Stimulated activated CD8-positive, alpha-beta memory T cell treated with anti-CD3 and anti-CD28 coated beads, Interleukin-7, amount 100 ng/mL, for 4 hours (primary cell): ENCODE measurements at regions not wholly inside any gene's neighbourhood (a gene's known extent, or its start where the extent isn't known, plus 50 kb on each side); places are given as distances from the start of the nearest gene placed in this dataset.

Source experiments
- DNase-seq, 2 donors: peaks; one replicate each; pipeline ENCODE4 v3.0.0-alpha.2; 2020; ENCODE audit warnings: low read depth in 2 of 2

DNA sequence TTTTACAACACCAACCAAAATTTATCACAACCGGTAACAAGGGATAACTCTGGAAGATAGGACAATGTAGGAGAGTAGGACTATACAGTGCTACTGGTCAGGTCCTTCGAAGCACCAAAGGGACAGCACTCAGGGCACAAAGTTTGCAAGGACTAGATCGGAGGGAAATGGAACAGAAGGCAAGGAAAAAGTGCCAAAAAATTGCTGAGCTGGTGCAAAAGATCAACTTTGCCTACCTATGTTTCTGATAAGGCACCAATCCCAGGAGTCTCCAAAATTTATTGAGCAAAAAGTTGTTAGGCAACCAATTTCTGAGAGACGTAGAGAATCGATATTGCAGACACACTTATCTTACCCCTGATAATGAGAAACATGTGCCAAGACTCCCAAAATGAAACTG lies 160.0 kb upstream of the PLEKHA5 start:
- DNase-seq: no peak

DNA sequence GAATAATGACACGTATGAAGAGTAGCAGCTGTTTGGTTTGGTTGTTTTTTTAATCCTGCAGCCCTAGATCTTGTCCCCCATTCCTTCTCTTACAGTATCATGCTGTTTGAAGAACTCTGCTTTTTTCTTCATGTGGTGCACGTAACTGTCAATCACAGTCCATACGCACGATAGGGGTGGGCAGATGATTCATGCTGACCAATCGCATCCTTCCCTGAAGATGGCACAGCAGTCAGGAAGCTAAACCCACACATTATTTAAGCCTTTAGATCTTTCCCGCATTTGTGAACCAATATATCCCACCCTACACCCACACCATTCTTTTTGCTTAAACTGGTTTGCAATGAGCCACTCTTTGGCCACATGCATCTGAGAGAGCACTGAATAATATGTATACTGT lies 158.9 kb upstream of the PLEKHA5 start:
- DNase-seq: no peak

DNA sequence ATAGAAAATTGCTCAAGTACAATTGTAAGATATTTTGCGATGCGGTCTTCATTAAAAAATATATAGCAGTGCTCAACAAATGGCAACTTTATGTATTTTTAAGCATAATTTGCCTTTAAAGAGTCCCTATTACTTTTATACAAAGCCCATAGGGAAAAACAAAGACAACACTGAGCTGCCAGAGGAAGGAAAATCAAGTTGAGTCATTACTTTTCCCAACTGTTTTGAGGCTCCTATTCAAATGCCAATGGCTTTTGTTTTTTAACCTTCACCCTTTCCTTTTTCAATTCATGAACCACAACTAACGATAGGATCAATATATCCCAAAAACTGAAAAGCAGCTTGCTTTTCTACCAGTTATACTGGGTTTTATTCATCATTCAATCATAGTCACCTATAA lies 157.6 kb upstream of the PLEKHA5 start:
- DNase-seq: no peak

DNA sequence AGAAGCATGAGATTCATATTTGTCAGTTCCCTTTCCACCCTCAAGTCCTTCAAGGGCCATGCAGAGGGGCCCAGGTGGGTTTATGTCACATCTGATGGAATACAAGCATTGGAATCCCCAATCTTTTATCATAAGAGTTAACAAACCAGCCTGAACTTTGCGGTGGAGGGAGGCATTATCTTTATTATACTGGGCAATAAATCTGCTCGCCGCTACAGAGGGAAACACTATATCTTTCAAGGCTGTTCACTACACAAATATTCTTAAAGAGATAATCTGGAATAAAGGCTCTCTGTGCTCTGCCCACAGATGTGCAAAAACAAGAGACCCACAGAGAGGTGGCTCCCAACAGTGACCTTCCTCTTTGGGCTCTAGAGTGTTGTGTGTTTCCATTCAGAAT lies 153.6 kb upstream of the PLEKHA5 start:
- DNase-seq: no peak

DNA sequence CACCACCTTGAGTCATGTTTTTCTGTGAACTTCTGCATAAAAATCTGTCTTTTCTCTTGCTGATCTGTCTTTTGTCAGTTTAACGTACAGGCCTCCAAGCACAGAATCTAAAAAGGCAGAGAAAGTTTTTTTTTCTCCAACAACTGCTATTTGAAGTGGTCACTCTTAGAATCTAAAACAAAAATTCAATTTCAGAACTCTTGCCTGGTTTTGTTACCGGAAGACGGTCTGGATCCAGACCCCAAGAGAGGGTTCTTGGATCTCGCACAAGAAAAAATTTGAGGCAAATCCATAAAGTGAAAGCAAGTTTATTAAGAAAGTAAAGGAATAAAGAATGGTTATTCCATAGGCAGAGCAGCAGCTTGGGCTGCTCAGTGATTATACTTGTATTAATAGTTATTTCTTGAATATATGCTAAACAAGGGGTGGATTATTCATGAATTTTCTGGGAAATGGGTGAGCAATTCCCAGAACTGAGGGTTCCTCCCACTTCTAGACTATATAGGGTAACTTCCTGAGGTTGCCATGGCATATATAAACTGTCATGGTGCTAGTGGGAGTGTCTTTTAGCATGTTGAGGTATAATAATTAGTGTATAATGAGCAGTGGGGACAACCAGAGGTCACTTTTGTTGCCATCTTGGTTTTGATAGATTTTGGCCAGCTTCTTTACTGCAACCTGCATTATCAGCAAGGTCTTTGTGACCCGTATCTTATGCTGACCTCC lies 150.0 kb upstream of the PLEKHA5 start:
- no peak for DNase-seq

DNA sequence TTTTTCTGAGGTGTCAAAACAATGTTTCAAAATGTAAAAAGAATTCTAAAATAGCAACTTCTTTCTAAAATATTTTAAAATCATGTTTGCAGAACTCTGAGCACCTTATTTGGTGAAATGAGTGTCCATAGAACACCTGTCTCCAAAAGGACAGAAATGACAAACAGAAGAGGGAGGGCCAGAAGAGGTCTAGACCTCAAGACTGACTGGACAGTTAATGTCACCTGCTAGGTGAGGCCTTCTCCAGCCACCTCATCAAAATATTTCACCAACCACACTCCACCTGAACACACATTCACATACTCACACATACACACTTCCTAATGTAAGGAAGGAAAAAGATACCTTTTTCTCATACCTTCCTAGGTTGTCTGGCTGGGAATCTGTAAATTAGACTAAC lies 147.8 kb upstream of the PLEKHA5 start:
- no peak for DNase-seq

DNA sequence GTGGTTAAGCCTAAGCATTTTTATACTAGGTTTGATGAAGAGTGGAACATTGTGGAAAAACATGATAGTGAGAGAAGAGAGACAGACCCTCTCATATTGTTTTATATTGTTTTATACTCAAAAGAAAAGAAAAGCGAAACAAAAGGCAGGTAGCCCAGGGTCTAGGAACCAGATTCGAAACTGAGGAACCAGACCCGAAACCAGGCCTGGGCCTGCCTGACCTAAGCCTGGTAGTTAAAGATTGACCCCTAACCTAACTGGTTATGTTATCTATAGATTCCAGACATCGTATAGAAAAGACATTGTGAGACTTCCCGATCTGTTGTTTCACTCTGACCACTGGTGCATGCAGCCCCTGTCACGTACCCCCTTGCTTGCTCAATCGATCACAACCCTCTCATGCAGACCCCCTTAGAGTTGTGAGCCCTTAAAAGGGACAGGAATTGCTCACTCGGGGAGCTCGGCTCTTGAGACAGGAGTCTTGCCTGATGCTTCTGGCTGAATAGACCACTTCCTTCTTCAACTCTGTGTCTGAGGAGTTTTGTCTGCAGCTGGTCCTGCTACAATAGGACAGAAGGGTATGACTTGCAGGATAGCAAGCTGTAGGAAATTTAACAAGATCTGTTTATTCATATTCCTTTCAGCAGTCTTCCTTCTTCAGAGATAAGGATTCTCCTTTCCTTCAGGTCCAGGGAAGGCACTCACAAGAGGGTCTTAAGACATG lies 147.1 kb upstream of the PLEKHA5 start:
- DNase-seq: no peak

DNA sequence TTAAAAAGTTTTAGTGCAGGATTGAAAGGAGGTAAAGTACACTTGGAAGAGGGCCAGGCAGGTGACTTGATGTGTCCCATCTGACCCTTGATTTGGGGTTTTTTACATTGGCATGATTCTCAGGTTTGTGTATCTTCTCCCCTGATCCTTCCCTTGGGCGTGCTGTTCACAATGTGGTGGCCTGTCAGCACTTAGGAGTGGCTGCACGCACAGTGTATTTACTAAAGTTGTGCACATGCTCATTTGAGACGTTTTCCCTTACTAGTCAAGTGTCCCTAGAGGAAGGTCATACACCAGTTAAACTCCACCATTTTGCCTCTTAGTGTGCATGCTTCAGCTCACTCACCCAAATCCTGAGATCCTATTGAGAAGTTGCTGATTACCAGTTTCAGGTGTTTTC lies 145.7 kb upstream of the PLEKHA5 start:
- no peak for DNase-seq

DNA sequence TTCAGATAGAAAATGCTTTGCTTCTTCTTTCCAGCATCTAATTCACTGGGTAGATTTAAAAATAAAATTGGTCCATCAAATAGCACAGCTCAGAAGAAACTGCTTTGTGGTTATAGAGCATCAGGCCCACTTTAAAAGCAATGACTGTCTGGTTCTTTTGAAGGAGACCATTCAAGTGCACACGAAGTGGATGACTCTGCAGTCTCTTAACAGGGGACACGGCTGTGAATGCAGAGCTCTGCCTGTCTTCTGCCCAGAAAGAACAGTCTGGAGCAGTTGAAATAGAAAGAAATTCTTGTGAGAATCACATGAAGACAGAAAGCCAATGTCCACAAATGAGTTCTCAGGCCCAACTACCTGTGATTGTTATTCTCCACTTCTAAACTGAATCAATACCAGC lies 138.7 kb upstream of the PLEKHA5 start:
- DNase-seq: no peak

DNA sequence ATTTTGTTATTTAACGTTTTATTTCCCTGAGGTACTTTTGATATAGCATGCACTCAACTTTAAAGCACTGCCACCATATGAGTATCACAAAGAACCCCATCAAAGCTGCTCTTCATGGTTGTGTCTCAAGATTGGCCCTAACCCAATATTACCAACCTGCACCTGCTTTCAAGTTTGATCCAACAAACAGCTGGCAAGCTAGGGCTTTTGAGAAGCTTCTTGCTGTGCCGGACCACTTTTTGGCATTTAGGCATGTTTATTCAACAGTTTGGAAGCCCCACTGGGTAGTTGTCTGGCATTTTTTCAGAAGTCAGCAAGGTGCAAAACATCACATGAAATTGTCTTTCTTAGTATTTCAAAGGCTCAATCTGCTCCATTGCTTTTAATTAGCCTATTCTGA lies 137.2 kb upstream of the PLEKHA5 start:
- DNase-seq: no peak

DNA sequence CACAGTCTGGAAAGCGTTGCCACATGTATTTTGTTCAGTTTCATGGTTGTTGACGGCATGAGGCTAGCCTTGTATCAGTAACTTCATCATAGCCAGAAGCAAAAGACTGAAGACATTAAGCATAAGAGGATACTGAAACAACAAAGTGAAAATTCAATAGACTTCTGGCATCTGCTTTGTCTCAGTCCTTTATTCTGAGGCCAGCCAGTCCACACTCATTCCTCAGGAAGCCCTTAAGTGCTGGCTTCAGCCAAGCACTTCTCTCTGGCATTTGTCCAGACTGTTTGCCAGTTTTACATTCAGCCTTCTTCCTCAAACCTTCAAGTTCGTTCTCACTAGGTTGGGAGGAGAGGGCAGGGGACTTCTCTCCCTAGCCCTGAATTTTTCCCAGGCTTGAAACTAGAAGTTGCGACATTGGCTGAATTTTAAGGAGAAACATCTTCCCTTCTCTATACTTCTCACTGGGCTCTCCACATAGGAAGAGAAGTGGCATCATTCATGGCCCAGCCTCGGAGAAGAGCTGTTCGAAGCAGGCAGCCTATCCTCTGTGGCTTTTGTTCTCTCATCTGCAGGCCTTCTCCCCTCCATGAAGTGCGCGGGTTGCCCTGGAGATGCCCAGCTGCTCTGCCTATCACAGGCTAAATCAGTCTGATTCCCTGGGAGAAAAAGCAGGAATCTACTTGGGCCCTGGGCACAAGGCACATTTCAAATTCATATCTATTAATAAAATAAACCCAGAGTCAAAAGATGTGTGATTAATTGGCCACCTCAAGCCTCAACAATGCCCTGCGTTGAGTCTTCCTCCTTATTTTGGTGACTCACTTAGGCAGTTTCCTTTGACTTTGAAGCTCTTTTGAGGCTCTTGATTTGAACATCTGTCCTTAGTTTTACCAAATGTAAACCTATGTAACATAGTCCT lies 130.9 kb upstream of the PLEKHA5 start:
- DNase-seq: no peak

DNA sequence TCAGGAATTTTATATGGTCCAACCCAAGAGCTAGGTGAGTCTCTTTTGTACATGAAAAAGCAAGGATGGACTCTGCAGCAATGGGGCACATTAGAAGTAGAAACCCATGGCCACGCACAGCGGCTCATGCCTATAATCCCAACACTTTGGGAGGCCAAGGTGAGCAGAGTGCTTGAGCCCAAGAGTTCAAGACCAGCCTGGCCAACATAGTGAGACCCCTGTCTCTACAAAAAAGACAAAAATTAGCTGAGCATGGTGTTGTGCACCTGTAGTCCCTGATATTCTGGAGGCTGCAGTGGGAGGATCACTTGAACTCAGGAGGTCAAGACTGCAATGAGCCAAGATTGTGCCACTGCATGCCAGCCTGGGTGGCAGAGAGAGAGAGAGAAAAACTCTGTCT lies 128.7 kb upstream of the PLEKHA5 start:
- no peak for DNase-seq

DNA sequence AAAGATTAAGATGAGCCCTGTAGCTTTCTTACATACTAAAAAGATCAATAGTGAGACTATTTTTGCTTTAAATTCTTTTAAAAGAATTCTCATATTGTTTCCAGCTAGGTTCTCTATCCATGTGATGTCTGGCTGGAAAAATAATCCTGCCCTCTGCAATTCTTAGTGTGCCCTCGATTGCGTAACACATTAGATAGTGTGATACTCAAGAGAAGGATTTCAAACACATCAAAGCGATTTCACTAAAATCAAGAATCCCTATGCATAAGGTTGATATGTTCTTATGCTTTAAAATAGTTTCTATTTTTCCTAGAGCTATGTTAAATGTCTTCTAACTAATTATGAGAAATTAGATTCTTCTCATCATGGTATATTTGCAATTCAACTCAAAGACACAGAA lies 127.3 kb upstream of the PLEKHA5 start:
- DNase-seq: no peak

DNA sequence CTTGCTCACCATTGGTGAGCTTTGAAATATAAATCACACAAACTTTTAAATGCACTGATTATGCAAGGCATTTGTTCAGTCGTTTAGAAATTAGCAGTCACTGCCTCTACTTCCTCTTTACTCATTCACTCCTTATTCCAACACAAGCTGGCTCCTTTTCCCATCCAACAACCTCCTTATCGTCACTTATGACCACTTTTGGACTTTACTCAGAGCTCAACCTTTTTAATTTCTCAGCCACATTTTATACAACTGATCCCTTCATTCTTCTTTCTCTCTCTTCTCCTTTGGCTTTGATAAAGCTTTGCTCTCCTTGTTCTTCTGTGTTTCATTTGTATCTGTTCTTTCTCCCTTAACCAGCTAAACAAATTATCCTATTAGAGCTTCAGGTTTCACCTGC lies 126.4 kb upstream of the PLEKHA5 start:
- no peak for DNase-seq

DNA sequence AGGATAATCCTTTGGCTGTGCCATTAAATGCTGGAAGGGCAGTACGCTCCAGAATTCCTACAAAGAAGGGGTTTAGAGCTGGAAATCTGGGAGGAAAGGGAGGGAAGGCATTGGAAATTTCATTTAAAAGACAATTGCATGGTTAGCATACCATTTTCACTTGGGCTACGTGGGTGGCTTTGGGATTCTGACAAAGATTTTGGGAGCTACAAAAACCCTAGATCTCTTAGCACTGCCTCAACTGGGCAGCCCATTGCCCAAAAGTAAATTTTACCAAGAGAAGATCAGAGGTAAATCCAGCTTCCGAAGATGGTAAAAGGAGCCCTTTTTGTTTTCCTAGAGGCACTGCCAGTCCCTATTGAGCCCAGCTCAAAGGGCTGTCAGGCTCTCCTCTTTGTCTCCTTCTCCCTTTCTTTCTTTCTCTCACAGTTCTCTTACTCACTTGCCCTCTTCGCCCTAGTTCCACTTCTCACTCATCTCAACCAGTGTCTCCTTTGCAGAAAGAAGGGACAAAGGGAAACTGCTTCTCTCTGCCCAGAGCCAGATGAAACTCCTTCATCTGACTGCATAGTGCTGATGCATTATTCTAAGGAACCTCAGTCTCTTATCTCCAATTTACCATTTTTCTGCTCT lies 125.4 kb upstream of the PLEKHA5 start:
- DNase-seq: no peak

DNA sequence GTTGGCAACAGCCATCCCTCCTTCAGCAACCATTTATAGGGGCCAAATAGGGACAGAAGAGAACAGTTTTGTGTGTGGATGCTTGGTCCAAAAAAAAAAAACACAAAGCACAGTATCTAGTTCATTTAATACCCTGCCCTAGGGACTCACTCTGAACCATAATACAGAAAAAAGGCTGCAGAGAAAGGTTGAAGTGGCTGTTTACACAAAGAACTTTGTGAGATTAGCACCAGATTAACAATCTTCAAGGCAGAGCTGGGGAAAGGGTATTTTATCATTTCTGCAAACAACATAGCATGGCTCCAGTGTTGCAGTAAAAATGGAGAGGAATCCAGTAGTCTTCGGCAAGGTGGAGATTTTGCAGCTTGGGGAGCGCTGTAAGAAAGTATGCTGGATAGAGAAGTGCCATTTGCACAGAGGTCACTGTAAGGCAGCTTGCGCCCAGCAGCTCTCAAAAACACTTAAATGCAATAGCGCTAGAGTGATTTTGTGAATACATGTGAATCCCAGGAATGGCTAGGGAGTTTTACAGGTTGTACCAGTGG lies 124.2 kb upstream of the PLEKHA5 start:
- no peak for DNase-seq

DNA sequence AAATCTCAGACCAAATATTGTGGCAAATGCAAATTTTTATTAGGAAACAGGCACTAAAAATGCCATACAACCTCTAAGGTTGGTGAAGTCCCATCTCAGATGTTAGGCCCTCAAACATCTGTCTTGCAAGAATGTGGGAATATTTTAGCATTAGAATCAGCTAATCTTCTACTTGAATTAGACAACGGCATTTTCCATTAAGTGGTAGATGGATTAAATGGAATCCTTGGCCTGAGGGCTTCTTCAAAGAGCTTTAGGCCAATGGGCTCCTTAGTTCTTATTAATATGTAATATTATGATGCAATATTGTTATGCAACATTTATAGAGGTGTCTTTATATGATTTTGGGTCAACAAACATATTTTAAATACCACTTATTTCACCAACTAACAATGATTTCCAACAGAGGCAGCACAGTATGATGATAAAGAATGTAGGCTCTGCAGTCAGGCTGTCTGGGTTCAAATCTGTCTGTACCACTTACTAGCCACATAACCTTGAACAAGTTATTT lies 122.9 kb upstream of the PLEKHA5 start:
- DNase-seq: no peak

DNA sequence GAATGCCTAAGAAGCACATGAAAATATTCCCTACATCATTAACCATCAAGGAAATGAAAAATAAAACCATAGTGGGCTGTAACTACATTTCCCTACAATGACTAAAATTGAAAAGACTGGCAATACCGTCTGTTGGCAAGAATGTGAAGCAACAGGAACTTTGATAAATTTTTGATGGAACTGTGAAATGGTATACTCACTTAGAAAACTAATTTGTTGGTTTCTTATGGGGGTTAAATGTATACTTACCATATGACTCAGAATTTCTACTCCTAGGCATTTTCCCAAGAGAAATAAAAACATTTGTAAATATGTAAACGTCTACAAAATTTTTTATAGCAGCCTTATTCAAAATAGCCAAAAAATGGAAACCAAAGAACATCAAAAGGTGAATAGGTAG lies 121.4 kb upstream of the PLEKHA5 start:
- no peak for DNase-seq

DNA sequence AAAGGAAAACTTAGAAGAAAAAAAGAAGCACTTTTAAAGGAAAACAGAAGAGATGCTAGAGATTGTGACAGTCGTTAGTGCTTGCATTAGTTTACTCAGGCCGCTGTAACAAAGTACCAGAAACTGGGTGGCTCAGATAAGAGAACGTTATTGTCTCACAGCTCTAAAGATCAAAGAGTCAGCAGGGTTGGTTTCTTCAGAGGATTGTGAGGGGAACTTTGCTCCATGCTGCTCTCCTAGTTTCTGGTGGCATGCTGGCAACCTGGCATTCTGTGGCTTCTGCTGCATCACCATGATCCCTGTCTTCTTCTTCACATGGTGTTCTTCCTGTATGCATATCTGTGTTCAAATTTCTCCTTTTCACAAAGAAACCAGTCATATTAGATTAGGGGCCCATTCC lies 119.4 kb upstream of the PLEKHA5 start:
- DNase-seq: no peak

DNA sequence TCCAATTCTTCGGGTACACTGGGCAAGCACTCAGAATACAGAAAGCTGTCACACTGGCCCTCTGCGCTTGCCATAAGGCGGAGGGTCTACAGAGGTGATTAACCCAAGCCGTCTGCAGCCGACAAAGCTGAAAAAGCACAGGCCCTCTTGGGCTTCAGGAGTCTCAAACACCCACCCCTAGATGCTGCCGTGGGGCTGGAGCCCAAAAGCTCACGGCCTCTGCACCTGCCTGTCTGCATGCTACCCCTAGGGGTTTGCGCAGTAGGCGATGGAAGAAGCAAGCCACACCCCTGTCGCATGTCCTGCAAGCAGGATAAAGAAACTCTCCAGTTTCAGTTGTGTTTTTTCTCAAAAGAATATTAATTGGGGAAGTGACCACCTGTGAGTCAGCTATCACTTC lies 118.8 kb upstream of the PLEKHA5 start:
- no peak for DNase-seq

DNA sequence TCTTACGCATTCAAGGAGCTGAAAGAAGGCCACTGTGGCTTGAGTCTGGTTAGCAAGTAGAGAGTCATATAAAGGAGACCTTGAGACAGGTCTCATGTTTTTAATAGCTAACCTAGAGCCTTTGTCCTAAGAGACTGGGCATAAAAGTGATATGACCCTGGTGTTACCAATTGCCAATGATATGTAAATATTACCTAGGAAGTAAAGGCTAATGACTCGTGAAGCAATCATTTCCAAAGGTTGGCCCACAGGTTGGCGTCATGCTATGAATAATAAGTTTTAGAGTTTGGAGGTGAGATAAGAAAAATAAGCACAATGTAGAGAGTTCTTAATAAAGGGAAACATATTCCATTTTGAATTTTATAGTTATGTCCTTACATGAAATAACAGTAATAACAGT lies 116.6 kb upstream of the PLEKHA5 start:
- DNase-seq: no peak

DNA sequence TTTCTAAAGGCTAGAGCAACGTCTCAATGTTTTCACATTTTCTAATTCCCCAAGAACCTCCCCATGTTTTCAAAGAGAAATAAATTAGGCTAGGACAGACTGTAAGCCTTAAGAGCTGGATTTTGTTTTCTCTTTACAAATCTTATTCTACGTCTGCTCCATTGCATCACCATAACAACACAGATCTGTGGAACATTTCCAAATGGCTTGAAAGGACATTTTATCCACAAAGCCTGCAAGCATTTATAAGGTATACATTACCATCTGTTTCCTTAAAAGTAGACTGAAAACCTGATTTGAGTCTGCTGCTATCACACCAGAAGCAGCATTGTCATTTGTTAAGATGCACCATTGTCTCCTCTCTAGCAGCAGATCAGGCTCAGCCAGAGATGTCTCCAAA lies 115.3 kb upstream of the PLEKHA5 start:
- DNase-seq: no peak
